Kidney (tissue), 13 donors: ENCODE measurements at regions not wholly inside any gene's neighbourhood (a gene's known extent, or its start where the extent isn't known, plus 50 kb on each side); places are given as distances from the start of the nearest gene placed in this dataset.

ENCODE experiments used
- DNase-seq, 5 donors: peaks; one replicate each; pipeline ENCODE4 v3.0.0-alpha.2; 2013 to 2020
- FAIRE-seq: peaks from 2 replicates; lab custom pipeline; 2012; peaks lifted over from hg19 to GRCh38; lab: Jason Lieb, UNC
- H3K27ac ChIP-seq, 2 donors: one replicate each; pipeline ENCODE4 v1.7.0; 2013; ENCODE audit warnings: low read depth in 2 of 2, low read length in 2 of 2, inconsistent platforms in 1 of 2
- H3K27me3 ChIP-seq: one replicate; pipeline ENCODE4 v1.7.1; 2013; ENCODE audit warnings: low read length, inconsistent platforms; ENCODE audit not compliant: control insufficient read depth, insufficient read depth
- H3K36me3 ChIP-seq, 3 donors: one replicate each; pipeline versions ENCODE4 v1.7.0 to v1.7.1; 2013; ENCODE audit warnings: low read length in 3 of 3, control low read depth in 1 of 3, inconsistent platforms in 1 of 3; ENCODE audit not compliant: insufficient read depth in 3 of 3, control insufficient read depth in 2 of 3
- H3K4me1 ChIP-seq, 3 donors: one replicate each; pipeline versions ENCODE4 v1.7.0 to v1.7.1; 2013; ENCODE audit warnings: low read length in 3 of 3, inconsistent platforms in 1 of 3, low read depth in 1 of 3; ENCODE audit not compliant: control insufficient read depth in 2 of 3, insufficient read depth in 2 of 3
- H3K4me3 ChIP-seq, 3 donors: one replicate each; pipeline versions ENCODE4 v1.7.0 to v1.8.1; 2013; ENCODE audit warnings: low read length in 3 of 3, control low read depth in 1 of 3, inconsistent platforms in 1 of 3
- H3K9ac ChIP-seq, 3 donors: one replicate each; pipeline versions ENCODE4 v1.7.0 to v1.7.1; 2013; ENCODE audit warnings: low read length in 3 of 3, control low read depth in 1 of 3, inconsistent platforms in 1 of 3
- H3K9me3 ChIP-seq, 3 donors: one replicate each; pipeline versions ENCODE4 v1.7.0 to v1.7.1; 2013; ENCODE audit warnings: low read length in 3 of 3, control low read depth in 1 of 3, inconsistent platforms in 1 of 3; ENCODE audit not compliant: control insufficient read depth in 2 of 3, insufficient read depth in 1 of 3
- intact Hi-C: fragments of 100-400 bp; cut with DNase I; formaldehyde crosslinking; loops from one replicate; pipeline ENCODE4 v1.11.1; 2022
- TF ChIP-seq, protein P1 (sequence below): IDR thresholded peaks from 3 replicates; pipeline ENCODE4 v1.5.1; 2012; ENCODE audit warnings: mild to moderate bottlenecking, moderate library complexity, borderline replicate concordance; ENCODE audit not compliant: insufficient read depth; ENCODE audit errors: extremely low read depth
- donor health status: control.
- donor health status: control.
- donor health status: control.
- donor health status: control.
- donor health status: control.
- donor health status: DM: yes; HTN: yes; CAD: no.
- donor health status: Normal renal cell carcinoma (clear cell type).

GRCh38 chr4:133920236-133920635, 281.4 kb downstream of the PABPC4L start:
- Histone ChIP-seq H3K4me3 (no peak overlapping the region), H3K4me1 (no peaks in the 10 kb centered on the region), H3K9me3 (no peaks in the 10 kb centered on the region), H3K9ac (no peak overlapping the region), H3K27me3 (no peaks in the 10 kb centered on the region), H3K36me3 (no peaks in the 10 kb centered on the region), H3K27ac (no peak overlapping the region)
- no peak for DNase-seq
- FAIRE-seq: no peak
- intact Hi-C loops: no loop called here
- TF ChIP-seq, protein P1, sequence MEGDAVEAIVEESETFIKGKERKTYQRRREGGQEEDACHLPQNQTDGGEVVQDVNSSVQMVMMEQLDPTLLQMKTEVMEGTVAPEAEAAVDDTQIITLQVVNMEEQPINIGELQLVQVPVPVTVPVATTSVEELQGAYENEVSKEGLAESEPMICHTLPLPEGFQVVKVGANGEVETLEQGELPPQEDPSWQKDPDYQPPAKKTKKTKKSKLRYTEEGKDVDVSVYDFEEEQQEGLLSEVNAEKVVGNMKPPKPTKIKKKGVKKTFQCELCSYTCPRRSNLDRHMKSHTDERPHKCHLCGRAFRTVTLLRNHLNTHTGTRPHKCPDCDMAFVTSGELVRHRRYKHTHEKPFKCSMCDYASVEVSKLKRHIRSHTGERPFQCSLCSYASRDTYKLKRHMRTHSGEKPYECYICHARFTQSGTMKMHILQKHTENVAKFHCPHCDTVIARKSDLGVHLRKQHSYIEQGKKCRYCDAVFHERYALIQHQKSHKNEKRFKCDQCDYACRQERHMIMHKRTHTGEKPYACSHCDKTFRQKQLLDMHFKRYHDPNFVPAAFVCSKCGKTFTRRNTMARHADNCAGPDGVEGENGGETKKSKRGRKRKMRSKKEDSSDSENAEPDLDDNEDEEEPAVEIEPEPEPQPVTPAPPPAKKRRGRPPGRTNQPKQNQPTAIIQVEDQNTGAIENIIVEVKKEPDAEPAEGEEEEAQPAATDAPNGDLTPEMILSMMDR: no peak

DNA sequence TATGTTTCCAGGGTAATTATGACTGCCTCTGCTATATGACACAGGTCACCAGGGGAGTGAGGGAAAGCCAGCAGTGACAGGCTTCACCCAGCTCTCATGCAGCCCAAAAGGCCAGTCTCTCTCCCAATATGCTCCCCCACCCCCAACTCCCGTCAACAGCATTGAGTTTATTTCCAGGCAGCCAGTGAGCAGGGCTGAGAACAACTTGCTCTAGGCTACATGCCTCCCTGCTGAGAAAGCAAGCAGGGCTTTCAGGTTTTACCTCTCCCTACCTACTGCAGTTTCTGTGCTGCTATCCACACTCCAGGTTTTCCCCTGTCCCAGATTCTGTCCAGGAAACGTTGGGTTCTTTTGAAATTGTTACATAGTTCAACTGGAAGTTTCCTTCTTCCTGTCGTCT, 291.4 kb downstream of the PABPC4L start:
- no peak for FAIRE-seq
- TF ChIP-seq, protein P1: no peak
- intact Hi-C loops: no loop called here

GRCh38 chr4:133903029-133903428, 298.6 kb downstream of the PABPC4L start:
- Histone ChIP-seq H3K27me3 (no peaks in the 10 kb centered on the region), H3K9me3 (no peaks in the 10 kb centered on the region), H3K4me1 (no peaks in the 10 kb centered on the region), H3K9ac (no peak overlapping the region), H3K4me3 (no peak overlapping the region), H3K36me3 (no peaks in the 10 kb centered on the region), H3K27ac (no peak overlapping the region)
- TF ChIP-seq, protein P1: no peak
- FAIRE-seq (no peak), DNase-seq (no peak)
- intact Hi-C loops: no loop called here

More for the DNA sequence above, 291.4 kb downstream of the PABPC4L start:
- H3K4me3 ChIP-seq: no peak overlapping the region
- no peaks in the 10 kb centered on the region for H3K27me3 ChIP-seq
- no peaks in the 10 kb centered on the region for H3K36me3 ChIP-seq
- no peak overlapping the region for H3K9ac ChIP-seq
- H3K4me1 ChIP-seq: no peaks in the 10 kb centered on the region
- H3K27ac ChIP-seq: no peak overlapping the region
- no peaks in the 10 kb centered on the region for H3K9me3 ChIP-seq
- DNase-seq: no peak

DNA sequence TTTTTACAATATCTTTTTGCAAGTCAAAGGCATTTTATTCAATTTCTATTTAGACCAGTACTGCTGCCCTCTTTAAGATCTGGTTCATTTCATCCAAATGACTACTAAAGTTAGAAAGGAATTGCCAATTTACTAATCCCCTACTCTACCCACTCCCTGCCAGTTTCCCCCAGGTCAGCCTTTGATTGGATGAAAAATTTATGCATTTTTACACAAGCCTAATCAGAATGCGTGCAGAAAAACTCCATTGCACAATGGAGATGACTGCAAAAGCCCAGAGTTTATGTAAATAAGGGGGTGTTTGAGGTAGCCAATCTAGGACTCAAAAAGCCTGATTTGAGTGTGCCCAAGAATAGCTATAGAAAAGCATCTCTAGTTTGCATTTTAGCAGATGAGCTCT, 310.6 kb downstream of the PABPC4L start:
- DNase-seq: no peak
- Histone ChIP-seq H3K9me3 (no peaks in the 10 kb centered on the region), H3K4me3 (no peak overlapping the region), H3K4me1 (no peaks in the 10 kb centered on the region), H3K27me3 (no peaks in the 10 kb centered on the region), H3K36me3 (no peaks in the 10 kb centered on the region), H3K9ac (no peak overlapping the region), H3K27ac (no peak overlapping the region)
- TF ChIP-seq, protein P1: no peak
- intact Hi-C loops: no loop called here
- FAIRE-seq: no peak
